Vagina (tissue), 2 donors: ENCODE measurements at regions not wholly inside any gene's neighbourhood (a gene's known extent, or its start where the extent isn't known, plus 50 kb on each side); places are given as distances from the start of the nearest gene placed in this dataset.

Experiments
- POLR2A ChIP-seq, 2 donors: fragments of 450-650 bp; IDR thresholded peaks; one replicate each; pipeline ENCODE4 v1.6.1; 2017; ENCODE audit warnings: antibody characterized with exemption in 2 of 2, mild to moderate bottlenecking in 2 of 2, moderate library complexity in 2 of 2
- POLR2AphosphoS5 ChIP-seq, 2 donors: sonication (generic); formaldehyde crosslinking; IDR thresholded peaks; one replicate each; pipeline ENCODE4 v1.9.0; 2017; ENCODE audit warnings: antibody characterized with exemption in 2 of 2, mild to moderate bottlenecking in 2 of 2, low read depth in 1 of 2; ENCODE audit not compliant: insufficient read depth in 1 of 2
- TF ChIP-seq, protein P1 (sequence below), 3 experiments: fragments of 450-650 bp in 2 of 3; fragments of 200-600 bp in 1 of 3; sonication (generic) in 1 of 3; IDR thresholded peaks; one replicate each; pipeline ENCODE4 v1.5.1; 2017 to 2019; ENCODE audit warnings: antibody characterized with exemption in 3 of 3, mild to moderate bottlenecking in 2 of 3, moderate library complexity in 2 of 3

DNA sequence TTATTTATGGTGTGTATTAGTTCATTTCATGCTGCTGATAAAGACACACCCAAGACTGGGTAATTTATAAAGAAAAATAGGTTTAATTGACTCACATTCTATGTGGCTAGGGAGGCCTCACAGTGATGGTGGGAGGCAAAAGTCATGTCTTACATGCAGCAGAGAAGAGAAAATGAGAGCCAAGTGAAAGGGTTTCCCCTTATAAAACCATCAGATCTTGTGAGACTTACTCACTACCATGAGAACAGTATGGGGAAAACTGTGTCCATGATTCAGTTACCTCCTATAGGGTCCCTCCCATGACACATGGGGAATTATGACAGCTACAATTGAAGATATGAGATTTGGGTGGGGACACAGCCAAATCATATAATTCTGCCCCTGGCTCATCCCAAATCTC lies 150.0 kb upstream of the AHI1 start:
- TF ChIP-seq, protein P1, sequence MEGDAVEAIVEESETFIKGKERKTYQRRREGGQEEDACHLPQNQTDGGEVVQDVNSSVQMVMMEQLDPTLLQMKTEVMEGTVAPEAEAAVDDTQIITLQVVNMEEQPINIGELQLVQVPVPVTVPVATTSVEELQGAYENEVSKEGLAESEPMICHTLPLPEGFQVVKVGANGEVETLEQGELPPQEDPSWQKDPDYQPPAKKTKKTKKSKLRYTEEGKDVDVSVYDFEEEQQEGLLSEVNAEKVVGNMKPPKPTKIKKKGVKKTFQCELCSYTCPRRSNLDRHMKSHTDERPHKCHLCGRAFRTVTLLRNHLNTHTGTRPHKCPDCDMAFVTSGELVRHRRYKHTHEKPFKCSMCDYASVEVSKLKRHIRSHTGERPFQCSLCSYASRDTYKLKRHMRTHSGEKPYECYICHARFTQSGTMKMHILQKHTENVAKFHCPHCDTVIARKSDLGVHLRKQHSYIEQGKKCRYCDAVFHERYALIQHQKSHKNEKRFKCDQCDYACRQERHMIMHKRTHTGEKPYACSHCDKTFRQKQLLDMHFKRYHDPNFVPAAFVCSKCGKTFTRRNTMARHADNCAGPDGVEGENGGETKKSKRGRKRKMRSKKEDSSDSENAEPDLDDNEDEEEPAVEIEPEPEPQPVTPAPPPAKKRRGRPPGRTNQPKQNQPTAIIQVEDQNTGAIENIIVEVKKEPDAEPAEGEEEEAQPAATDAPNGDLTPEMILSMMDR (IDR thresholded peaks at IDR 0.05), result no peak
- no peak for TF ChIP-seq POLR2AphosphoS5 (IDR thresholded peaks at IDR 0.05; ENCODE audit: insufficient read depth in 1 of 2, low read depth in 1 of 2)
- TF ChIP-seq POLR2A (IDR thresholded peaks at IDR 0.05), result no peak
